ENCODE measurements at regions not wholly inside any gene's neighbourhood (a gene's known extent, or its start where the extent isn't known, plus 50 kb on each side); places are given as distances from the start of the nearest gene placed in this dataset.

DNA sequence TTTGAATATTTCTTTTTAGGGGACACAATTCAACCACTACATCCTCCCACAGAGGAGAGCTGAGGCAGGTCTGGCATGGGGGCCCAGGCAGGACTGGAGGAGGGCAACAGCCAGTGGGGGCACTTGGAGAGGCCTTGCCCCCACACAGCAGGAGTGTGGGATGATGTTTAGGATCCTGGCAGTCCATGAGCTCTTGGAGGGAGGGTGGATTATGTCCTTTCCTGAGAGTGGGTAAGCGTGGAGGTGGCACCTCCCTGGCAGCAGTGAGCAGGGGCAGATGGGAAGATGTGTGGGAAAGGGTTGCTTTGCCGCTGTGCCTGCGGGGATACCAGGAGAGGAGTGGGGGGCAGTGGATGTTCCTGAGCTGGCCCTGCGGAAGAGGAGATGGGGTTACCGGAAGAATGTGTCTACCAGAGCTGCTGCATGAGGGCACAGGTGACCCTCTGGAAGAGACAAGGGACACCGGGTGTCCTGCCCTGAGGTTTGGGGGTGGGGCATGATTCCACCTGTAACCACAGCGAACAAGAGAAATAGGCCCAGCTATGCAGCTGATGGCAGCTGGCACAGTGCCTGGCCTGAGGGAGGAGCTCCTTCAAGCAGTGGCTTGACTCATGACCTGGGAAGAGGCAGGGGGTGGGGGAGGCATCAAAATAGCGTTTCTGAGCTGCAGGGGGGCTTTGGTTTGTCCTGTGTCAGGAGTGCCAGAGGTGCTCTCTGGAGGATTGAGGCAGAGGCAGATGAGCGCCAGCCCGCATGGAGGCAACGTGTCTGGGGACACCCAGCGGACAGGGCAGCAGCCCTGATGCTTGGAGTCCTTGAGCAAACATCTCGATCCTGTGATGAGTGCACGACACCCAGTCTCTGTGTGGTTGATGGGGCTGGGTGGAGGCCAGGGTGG lies 123.9 kb upstream of the TMPRSS2 start:
- no peak for DNase-seq (ENCODE audit: low read depth in 2 of 2)

DNA sequence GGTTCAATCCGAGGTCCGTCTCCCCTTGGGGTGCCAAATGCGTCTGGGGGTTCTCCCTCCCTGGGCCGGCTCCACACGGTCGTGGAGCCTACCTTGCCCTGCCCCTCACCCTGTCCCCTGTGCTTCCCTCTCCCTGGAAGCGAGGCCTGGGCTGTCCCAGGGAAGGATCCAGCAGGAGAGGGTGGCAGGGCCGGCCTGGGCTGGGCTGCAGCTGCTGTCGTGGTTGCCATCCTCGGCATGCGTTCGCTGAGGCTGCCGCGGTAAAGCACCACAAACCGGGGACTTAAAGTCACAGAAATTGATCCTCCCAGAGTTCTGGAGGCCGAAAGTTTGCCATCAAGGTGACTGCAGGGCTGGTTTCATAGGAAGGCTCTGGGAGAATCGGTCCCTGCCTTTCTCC lies 123.0 kb upstream of the TMPRSS2 start:
- no peak for DNase-seq (ENCODE audit: low read depth in 2 of 2)

DNA sequence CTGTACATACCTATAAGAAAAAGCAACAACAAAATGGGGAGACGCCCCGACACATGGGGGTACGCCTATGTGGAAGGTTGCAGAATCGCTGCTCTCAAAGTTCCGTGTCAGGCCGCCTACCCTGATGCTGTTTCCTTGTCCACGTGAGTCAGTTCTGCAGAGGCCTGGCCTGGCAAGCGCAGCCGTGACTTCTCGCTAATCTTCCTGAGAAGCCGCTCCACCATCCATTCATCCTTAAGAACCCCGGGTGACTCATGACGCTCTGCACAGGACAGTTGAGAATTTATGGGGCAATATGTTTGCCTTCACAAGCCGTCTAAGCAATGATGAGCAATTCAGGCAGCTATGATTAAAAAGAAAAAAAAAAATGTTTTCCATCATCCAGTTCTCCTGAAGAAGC lies 122.3 kb upstream of the TMPRSS2 start:
- DNase-seq (ENCODE audit: low read depth in 2 of 2) = no peak

DNA sequence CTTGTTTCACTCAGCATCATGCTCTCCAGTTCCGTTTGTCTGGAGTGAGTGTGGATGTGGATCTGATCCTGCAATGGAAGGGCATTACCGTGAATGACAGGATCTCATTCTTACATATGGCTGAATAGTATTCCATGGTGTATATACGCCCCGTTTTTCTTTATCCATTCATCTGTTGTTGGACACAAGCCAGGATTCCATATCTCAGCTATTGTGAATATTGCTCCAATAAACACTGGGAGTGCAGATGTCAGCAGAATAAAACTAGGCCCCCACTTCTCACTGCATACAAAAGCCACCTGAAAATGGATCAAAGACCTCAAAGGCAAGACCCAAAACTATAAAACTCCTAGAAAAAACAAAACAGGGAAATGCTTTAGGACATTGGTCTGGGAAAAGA lies 120.3 kb upstream of the TMPRSS2 start:
- DNase-seq (ENCODE audit: low read depth in 2 of 2) = no peak

DNA sequence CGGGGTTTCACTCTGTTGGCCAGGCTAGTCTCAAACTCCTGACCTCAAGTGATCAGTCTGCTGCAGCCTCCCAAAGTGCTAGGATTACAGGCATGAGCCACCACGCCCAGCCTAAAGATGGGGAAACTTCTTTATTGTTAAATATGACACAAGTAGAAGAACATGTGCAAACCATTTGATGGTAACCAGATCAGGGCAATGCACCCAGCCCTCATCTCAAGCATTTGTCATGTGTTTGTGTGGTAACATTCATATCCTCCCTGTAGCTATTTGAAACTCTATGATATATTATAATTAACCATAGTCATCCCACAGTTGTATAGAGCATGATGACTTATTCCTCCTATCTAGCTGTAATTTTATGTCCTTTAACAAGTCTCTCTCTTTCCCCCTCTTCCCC lies 119.5 kb upstream of the TMPRSS2 start:
- DNase-seq (ENCODE audit: low read depth in 2 of 2) = no peak

DNA sequence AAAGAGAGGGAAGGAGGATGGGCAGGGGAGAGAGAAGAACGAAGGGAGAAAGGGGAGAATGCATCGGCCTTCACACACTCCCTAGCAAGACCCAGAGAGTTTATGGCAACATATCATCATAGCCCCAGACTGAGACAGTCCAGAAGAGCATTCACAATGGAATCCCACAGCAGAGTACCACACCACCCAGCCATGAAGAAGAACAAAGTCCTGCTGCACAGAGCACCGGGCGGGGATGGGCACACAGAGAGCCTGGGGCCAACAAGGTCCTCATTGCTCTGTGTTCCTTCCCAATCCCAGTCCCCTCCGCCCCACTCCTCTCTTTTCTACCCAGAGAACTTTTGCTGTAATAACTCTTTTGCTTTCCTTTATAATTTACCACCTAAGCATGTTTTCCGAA lies 118.1 kb upstream of the TMPRSS2 start:
- no peak for DNase-seq (ENCODE audit: low read depth in 2 of 2)

DNA sequence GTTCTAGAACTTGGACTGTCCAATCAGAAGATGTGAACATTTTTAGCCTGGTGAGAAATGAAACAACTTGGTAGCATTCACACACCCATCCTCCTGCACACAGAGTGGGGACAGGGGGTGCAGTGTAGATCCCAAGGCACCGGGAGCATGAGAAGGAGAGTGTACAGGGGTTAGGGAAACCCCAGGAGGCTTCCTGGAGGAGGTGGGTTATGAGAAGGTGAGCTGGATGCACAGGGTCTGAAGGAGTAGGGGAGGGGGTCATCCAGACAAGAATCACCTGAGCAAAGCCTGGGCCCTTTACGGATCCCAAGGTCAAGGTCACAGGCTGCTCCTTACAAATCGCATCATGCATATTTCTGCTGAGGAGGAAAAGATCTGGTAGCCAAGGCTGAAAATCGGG lies 117.5 kb upstream of the TMPRSS2 start:
- no peak for DNase-seq (ENCODE audit: low read depth in 2 of 2)

DNA sequence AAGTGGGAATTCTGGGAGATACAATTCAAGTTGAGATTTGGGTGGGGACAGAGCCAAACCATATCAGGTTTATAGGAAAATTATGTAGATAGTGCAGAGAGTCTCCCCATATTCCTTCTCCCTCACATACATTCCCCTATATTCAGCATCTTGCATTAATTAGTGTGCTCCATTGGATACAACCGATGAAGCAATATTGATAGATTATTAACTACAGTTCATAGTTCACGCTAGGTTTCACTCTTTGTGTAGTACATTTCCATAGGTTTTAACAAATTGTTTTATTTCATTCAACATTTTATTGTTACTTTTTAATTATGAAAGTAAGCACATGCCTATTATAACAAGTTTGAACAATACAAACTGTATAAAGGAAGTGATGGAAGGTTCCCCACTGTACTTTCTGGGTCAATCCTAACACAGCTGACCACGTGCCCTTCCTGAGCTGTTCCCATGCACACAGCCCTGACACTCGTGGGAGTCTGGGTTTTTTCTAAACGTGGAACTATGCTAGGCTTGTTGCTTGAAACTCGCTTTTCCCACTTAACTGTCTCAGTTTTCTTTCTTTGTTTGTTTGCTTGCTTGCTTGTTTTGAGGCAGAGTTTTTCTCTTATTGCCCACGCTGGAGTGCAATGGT lies 116.8 kb upstream of the TMPRSS2 start:
- no peak for DNase-seq (ENCODE audit: low read depth in 2 of 2)

DNA sequence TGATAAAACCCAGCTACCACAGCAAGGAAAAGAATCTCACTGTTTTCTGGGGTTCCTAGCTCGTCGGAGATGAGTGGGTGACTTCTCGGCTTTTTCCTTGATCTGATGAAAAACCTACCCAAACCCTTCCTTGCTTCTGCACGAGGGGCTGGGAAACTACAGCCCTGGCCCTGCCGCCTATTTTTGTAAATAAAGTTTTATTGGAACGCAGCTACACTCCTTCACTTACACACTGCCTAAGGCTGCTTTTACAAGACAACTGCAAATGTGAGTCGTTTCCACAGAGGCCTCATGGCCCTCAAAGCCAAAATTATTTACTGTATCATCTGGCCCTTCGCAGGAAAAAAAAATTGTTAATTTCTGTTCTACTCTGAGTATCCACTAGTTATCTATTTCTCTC lies 116.0 kb upstream of the TMPRSS2 start:
- no peak for DNase-seq (ENCODE audit: low read depth in 2 of 2)

DNA sequence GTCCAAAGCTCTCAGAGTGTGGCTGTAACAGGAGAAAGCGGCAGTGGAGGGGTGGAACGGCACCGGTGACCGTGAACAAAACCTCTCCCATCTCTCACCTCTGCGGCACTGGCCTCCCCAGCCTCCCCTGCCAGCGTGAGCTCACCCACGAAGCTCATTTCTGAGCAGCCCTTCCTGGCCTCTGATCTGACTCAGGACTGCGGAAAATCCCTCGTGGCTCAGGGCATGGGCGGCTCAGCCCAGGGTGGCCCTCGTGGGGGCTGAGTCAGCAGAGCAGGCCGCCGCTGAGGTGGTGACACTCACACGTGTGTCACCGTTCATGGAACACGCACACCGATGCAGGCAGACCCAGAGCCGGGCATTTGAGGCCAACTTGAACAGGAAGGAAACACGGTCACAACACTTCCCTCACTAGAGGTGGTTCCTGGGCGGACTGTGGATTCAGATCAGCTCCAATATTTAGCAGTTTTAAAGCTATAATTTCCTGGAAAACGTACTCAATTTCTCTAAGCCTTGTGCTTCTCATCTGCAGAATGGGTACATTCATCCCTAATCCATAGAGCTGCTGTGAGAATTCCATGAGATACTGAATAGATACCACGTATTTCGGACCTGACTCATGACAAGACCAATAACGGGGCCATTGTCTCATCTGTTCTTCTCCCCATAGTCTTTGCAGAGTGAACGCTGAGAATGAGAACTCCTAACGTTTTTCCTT lies 115.0 kb upstream of the TMPRSS2 start:
- peak; percentile 48 to 50 for DNase-seq (ENCODE audit: low read depth in 2 of 2)

DNA sequence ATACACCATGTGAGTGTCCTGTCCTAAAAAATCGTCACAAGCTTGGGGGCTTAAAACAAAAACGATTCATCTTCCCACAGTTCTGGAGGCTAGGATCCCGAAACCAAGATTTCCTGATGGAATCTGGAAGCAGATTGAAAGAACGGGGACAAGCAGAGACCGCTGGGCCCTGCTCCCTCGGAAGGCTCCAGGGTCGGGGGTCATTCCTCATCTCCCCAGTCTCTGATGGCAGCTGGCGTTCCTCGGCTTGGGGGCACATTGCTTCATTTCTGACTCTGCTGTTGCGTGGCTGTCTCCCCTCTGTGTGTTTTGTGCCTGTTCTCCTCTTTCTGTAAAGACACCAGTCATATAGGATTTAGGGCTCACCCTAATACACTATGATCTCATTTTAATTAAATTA lies 114.2 kb upstream of the TMPRSS2 start:
- DNase-seq (ENCODE audit: low read depth in 2 of 2) = no peak

DNA sequence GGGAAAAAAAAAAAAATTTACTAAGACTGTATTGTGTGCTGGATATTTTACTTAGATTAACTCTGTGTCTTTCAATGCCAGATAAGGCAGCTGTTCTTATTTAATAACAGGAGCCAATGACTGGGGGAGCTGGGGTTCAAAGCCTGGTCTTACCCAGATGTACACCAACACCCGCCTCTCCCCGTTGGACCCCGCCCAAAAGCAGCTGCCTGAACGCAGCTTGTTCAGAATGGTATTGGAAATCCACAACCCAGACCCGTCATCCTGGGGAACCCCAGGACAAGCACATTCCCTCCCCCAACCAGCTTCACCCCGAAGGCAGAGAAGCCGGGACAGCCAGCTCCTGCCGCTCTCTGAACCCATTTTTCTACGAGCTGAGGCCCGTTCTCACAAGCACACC lies 113.6 kb upstream of the TMPRSS2 start:
- no peak for DNase-seq (ENCODE audit: low read depth in 2 of 2)

DNA sequence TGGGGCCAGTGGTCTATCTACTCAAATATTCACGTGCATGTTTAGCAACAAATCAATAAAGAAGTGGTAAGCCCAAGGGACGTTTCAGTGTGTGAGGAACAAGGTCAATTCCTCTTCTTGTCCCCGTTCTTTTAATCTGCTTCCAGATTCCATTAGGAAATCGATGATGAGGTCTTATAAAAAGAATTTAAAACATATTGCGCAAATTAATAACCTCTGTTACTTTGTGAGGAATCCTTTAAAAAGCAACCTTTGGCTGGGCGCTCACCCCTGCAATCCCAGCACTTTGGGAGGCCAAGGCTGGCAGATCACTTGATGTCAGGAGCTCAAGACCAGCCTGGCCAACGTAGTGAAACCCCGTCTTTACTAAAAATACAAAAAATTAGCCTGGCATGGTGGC lies 113.0 kb upstream of the TMPRSS2 start:
- DNase-seq (ENCODE audit: low read depth in 2 of 2) = no peak

DNA sequence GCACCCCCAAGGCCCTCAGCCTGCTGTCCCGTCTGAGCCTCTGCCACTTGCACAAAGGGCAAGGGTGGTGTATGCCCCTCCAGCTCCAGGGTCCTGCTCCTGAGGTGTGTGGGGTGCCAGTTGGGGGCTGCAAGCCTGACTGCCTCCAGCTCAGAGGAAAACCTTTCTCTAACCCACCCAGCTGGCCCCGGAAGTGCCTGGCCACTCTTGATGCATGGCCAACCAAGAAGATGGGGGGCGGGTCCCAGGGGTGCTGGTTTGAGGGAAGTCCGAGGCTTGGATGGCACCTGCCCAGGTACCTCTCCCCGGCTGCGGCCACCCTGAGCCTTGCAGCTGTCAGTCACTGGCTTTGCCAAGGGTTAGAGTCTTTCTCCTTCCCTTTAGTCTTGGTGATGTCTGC lies 112.6 kb upstream of the TMPRSS2 start:
- no peak for DNase-seq (ENCODE audit: low read depth in 2 of 2)

DNA sequence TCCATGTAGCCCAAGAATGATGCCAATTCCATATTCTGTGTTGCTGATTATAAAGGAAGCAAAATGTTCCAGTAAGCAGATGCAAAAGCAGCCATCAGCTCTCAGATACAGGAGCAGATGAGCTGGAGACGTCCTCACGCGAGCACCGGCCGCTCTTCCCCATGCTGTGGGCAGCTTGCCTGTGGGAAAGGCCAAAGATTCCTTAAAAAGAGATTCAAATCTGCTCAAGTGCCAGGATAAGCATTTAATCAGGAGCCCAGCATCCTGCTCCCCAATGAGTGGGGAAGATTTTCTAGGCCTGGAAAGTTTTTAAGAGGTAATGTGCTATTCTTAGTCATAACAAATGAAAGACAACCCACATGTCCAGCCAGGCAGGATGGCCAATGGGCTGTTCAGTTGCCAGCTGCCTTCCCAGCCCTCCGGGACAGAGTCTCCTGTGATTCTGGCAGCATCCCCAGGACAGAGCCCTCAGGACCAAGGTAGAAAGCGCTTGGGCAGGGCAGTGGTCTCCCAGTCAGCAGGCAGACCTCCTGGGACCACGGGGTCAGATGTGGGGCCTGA lies 108.2 kb upstream of the TMPRSS2 start:
- DNase-seq (ENCODE audit: low read depth in 2 of 2) = no peak

DNA sequence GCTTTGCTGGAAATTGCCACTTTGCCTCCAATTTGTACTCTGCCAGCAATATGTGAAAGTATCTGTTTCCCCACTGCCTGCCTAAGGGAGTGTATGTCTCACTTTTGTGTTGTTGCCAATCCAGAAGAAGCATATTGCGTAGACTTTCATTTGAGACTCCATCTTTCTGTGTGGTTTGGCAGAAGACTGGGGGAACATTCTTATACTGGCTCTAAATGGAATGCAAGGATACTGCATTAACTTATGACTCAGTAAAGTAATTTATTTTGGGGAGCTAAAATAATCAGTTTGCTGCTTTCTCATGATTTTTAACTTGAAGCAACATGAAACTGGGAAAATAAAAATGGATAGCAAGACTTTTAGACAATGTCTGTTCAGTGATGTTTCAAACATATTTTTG lies 107.7 kb upstream of the TMPRSS2 start:
- DNase-seq (ENCODE audit: low read depth in 2 of 2) = no peak

DNA sequence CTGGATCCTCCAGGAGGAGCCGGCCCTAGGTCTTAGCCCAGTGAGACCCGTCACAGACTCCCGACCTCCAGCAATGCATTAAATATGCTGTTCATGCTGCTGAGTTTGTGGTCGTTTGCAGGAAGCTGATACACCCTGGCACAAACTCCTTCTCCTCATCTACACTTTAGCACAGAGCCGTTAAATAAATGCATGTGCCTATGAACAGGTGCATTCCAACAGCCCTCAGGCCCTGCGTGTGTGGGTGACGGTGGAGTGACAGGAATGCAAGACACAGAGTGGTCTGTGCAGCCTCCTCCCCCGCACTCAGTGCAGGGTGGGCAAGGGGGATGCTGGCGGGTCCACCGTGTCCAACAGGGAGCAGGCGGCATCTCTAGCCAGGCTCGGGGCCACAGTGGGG lies 106.6 kb upstream of the TMPRSS2 start:
- DNase-seq (ENCODE audit: low read depth in 2 of 2) = no peak

DNA sequence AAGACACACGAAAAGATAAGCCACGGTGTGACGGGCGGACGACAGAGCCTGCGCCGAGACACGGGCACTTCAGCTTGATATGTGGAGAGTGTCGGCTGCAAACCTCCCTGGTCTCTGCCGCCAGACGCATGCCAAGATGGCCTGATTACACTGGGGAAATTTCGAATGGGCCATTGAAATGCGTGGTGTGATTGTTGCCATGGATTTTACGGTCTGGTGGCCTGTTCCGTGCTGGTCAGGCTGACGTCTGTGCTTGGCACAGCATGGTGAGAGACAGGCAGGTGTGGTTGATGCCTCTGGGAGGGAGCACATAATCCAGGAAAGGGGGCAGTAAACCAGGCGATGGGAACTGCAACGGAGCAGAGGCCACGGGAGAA lies 105.6 kb upstream of the TMPRSS2 start:
- no peak for DNase-seq (ENCODE audit: low read depth in 2 of 2)

DNA sequence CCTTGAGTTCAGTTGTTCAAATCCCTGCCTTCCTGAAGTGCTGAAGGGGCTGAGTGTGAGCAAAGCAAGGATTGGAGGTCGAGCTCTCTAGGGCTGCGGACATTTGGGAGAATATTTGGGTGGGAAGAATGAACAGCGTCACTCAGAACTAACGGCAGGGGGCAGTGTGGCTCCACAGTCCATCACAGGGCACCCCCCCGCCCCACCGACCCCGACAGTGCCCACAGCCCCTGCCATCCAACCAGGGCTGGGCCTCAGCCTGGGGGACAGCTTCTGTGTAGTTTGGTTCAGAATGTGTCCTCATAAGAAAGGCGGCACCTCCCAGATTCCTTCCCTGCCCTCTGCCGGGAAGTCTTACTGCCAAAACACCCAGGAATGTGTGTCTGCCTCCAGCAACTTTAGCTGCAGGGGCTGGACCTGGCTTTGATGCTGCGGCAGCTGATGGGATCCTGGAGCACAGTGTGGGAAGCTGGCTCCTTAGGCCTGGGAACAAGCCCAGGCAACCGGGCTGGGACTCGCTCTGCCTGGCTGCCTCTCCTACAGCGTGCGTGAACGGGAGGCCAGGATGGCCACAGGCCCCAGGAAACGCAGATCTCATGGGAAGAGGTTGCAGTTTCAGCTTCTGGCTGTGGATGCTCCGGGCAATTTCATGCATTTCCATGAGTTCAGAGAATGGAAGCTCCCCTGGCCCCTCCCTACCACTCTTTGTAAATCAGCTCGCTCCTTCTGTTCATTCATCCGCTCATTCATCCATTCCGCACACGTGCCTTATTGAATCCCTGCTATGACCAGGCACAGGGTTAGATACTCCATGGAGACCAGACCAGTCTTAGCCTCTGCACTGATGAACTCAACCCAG lies 104.9 kb upstream of the TMPRSS2 start:
- no peak for DNase-seq (ENCODE audit: low read depth in 2 of 2)

DNA sequence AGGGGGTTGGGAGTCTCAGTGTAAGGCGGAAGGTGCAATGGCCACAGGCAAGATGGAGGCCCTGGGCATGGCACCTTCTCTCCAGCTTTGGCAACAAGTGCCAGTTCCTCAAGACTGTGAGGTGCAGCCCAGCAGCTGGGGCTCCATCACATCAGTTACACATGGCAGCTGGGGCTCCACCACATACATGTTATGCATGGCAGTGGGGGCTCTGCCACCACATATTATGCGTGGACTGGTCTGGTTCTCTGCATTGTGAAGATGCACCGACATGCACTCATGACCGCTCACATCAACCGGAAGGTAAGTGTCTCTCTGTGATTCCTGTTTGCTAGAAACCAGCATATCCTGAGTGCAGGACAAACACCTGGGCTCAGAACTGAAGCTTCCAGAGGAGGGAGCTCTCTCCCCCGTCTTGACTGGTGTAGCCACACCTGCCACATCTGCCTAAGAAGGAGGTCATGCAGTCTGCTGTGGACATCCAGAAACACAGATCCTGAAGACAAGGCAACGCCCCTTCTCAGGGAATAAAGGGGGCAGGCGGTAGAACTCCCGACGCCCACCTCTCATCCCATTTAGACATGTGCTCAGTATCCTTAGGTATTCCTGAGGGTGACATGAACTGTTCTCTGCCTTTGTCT lies 104.1 kb upstream of the TMPRSS2 start:
- no peak for DNase-seq (ENCODE audit: low read depth in 2 of 2)

DNA sequence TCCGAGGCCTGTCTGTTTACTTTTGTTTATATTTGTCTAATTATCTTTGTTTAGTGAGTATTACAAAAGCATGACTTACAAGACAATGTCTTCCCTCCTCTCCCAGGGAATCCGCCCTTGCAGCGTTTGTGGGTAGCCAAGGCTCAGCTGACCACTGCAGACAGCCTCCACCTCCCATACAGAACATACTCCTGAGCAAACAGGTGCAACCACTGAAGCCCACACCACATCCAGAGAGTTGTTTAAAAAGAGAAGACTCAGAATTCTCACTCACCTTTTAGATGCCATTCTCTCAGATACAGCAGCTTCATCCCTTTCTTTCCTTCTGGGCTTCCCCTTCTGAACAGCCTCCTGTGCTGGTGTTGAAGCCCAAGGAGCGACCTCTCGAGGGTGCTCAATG lies 103.5 kb upstream of the TMPRSS2 start:
- DNase-seq (ENCODE audit: low read depth in 2 of 2) = no peak
